ENCODE measurements at regions not wholly inside any gene's neighbourhood (a gene's known extent, or its start where the extent isn't known, plus 50 kb on each side); places are given as distances from the start of the nearest gene placed in this dataset.

- H3K79me1 ChIP-seq (ENCODE audit: low read depth in 1 of 2, low read length in 2 of 2) = no peaks in the 10 kb centered on the region
- ATAC-seq (ENCODE audit: low read depth) (no peak), DNase-seq (no peak)
- no peak overlapping the region for H4K8ac ChIP-seq (ENCODE audit: low read depth in 2 of 2, low read length in 2 of 2)
- no peak overlapping the region for H4K5ac ChIP-seq (ENCODE audit: low read depth, low read length)
- no peaks in the 10 kb centered on the region for H4K20me1 ChIP-seq (ENCODE audit: insufficient read depth, low read length)
- no peak overlapping the region for H3K27ac ChIP-seq (ENCODE audit: insufficient read depth, low read length)
- H2BK120ac ChIP-seq (ENCODE audit: low read depth, low read length) = no peak overlapping the region
- no peaks in the 10 kb centered on the region for H3K4me1 ChIP-seq (ENCODE audit: control insufficient read depth, insufficient read depth, low read length)
- H3K23ac ChIP-seq (ENCODE audit: low read depth, low read length) = no peak overlapping the region
- ChIA-PET CTCF (no interaction called here), POLR2A (ENCODE audit: unreplicated experiment) (no interaction called here)
- dilution Hi-C loops (cut with HindIII; ENCODE audit: low sequenced_read_pairs, unreplicated experiment) (no loop called here), in situ Hi-C loops (cut with MboI; ENCODE audit: low sequenced_read_pairs) (no loop called here), intact Hi-C loops (cut with micrococcal nuclease) (no loop called here)
- no peak overlapping the region for H3K9ac ChIP-seq (ENCODE audit: low read depth, low read length)
- H2BK15ac ChIP-seq (ENCODE audit: low read depth, low read length) = no peak overlapping the region
- peaks cover 4% of the 10 kb centered on the region; the same call in 1 of the 2 replicates for H3K9me3 ChIP-seq (ENCODE audit: control insufficient read depth, insufficient read depth, low read length)
- H3K4me3 ChIP-seq (ENCODE audit: insufficient read depth, low read depth, low read length) = no peak overlapping the region
- H2BK20ac ChIP-seq (ENCODE audit: low read depth, low read length) = no peak overlapping the region
- no peak overlapping the region for H3K56ac ChIP-seq (ENCODE audit: extremely low read depth, insufficient read depth, low read length)
- no peaks in the 10 kb centered on the region for H3K9me1 ChIP-seq (ENCODE audit: insufficient read depth, low read length)
- no peak overlapping the region for H3K18ac ChIP-seq (ENCODE audit: low read depth, low read length)
- no peak for TF ChIP-seq ELK1 (IDR thresholded peaks at IDR 0.05; ENCODE audit: borderline replicate concordance, low read depth, low read length)
- no peak for TF ChIP-seq RCOR1 (IDR thresholded peaks at IDR 0.05; ENCODE audit: insufficient replicate concordance, low read length)
- TF ChIP-seq MXI1 (IDR thresholded peaks at IDR 0.05; ENCODE audit: borderline replicate concordance, low read depth, low read length) = no peak
- no peak for TF ChIP-seq CTCF (conservative IDR thresholded peaks at IDR 0.05; ENCODE audit: low read depth, low read length)
- TF ChIP-seq RAD21 (IDR thresholded peaks at IDR 0.05; ENCODE audit: low read length) = no peak
- TF ChIP-seq CHD1 (IDR thresholded peaks at IDR 0.05; ENCODE audit: low read depth, low read length) = no peak
- no peak for TF ChIP-seq USF2 (IDR thresholded peaks at IDR 0.05; ENCODE audit: low read depth, low read length)
- no peak for TF ChIP-seq RFX5 (IDR thresholded peaks at IDR 0.05; ENCODE audit: low read depth, low read length)
- H3K4ac ChIP-seq (ENCODE audit: low read depth, low read length) = no peak overlapping the region
- no peaks in the 10 kb centered on the region for H3K36me3 ChIP-seq (ENCODE audit: control insufficient read depth, insufficient read depth, low read length)
- H3K14ac ChIP-seq (replicated peaks; ENCODE audit: low read depth, low read length) = no peak overlapping the region
- H2BK5ac ChIP-seq (ENCODE audit: low read depth, low read length, poor library complexity, severe bottlenecking) = no peak overlapping the region
- no peak overlapping the region for H2AFZ ChIP-seq (replicated peaks; ENCODE audit: low read length, poor library complexity)
- no TSS peak for BruUV-seq (replicated peaks)
- H2AK9ac ChIP-seq (replicated peaks; ENCODE audit: low read depth, low read length, poor library complexity) = no peak overlapping the region
- no peak overlapping the region for H4K91ac ChIP-seq (ENCODE audit: insufficient read depth, low read depth, low read length)
- H2AK5ac ChIP-seq (ENCODE audit: low read depth, low read length) = no peak overlapping the region
- H3K27me3 ChIP-seq (ENCODE audit: control insufficient read depth, insufficient read depth, low read length) = no peaks in the 10 kb centered on the region
- H3K4me2 ChIP-seq (ENCODE audit: low read depth, low read length) = no peak overlapping the region
These were observed 185.9 kb downstream of the CYRIA start for GRCh38 chr2:16479721-16480120.

Measured in IMR-90 (cell line).